Renal pelvis (tissue), 1 donor: ENCODE measurements at regions not wholly inside any gene's neighbourhood (a gene's known extent, or its start where the extent isn't known, plus 50 kb on each side); places are given as distances from the start of the nearest gene placed in this dataset.

ENCODE experiments used
- DNase-seq: peaks from one replicate; pipeline ENCODE4 v3.0.0-alpha.2; 2013

DNA sequence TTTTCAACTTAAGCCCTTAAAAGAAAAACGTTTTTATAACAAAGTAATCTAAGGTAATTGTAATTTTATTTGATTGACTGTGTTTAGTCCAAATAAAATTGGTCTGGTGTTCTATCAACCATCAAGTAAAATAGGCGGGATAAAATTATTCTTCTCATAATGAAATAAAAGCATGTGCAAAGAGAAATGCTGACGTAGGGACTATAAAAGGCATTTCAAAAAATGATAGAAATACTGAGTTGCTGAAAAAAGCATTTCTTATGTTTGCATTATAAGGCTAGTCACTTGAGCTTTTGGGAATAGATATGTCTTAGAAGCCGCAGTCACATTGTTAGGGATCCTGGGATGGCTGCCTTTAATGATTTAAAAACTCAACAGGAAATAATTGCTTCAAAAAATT lies 608.0 kb upstream of the JAG1 start:
- DNase-seq: no peak

- no peak for DNase-seq
Measured at GRCh38 chr20:11287126-11287525, 613.3 kb upstream of the JAG1 start.

- no peak for DNase-seq
Measured at GRCh38 chr20:11296221-11296620, 621.5 kb upstream of the BTBD3 start.

DNA sequence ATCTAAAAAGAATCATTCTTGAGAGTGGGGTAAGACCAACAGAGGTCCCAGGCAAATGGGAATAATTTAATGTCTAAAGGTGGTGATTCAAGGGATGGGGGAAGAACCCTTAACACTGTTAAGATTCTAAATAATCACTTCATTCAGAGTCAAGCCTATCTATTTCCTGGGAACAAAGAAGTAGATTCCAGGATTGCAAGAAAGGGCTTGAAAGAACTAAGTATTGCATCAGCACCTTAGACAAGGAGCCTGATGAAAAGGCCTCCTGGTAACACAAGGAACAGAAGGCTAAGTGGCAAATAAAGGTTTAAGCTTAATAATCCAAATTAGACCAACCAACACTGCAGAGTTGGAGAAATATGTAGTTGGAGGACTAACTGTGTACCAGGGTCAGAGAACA lies 620.7 kb upstream of the BTBD3 start:
- no peak for DNase-seq

- DNase-seq: no peak
Measured at GRCh38 chr20:11301699-11302098, 616.0 kb upstream of the BTBD3 start.

DNA sequence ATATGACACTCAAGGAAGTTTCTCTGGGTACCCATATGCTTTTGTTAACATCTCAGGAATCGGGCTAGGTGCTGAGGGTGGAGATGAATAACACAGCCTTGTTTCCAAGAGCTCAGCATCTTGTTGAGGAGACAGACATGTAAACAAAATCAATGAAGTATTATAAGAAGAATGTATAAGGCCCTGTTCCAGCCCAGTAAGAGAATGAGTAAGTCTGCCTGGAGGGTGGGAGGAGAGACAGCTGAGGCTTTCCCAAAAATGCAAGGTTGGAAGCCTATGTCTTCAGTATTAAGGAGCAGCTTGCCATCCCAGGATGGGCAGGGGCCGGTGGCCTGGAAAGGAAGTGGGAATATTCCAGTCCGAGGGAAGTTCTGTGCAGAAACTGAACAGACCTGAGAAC lies 615.3 kb upstream of the BTBD3 start:
- DNase-seq: no peak

DNA sequence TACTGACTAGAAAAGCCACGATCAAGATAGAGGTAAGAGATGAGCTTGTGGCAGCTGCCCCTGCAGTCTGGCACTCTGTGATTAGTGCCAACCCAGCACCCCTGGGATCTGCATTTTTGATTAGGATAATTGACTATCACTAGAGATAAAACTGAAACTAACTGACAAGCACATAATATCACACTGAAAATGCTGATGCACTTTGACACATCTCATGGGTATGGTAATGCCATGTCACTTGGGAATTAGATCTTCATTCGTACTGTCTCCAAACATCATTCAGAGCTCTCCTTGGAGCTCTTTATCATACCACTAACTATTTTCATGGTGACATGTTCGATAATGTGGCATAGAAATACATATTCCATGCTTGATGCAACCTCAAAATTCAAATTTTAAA lies 612.9 kb upstream of the BTBD3 start:
- no peak for DNase-seq

- DNase-seq: no peak
Measured at GRCh38 chr20:11305406-11305805, 612.3 kb upstream of the BTBD3 start.

DNA sequence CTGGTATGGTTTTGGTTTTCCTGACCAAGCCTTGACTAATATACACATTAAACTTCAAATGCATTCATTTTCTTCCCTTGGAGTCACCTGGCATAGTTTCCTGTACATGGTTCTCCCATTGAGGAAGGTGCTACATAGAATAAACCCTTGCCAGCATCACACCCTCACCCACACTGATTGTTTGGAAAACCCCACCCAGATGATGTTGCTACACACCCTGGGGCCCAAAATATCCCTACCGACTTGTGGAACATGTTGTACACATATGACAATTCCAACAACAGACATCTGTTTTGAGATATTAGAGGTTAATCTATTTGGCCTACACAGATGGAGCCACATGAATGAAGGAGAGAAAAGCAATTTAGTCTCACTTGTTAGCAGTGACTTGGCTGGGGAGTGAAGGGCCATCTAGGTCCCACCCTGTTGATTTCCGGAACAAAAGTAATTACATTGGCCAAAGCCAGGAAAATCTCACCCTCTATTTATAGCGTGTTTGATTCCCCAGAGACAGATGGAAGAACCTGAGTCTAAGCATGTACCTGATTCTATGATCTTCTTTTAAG lies 606.0 kb upstream of the BTBD3 start:
- DNase-seq: no peak

DNA sequence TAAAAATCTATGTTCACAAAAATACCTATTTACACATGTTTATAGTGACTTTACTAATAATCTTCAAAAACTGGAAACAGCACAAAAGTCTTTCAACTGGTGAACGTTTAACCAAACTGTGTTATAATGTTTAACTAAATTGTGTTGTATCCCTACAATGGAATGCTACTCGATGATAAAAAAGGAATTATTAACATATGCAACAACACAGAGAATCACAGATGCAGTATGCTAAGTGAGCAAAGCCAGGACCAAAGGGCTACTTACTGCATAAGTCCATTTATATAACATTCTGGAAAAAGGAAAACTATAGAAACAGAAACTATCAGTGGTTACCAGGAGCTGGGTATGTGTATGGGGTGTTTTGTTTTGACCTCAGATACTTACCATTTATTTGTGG lies 602.2 kb upstream of the BTBD3 start:
- DNase-seq: no peak

- DNase-seq: no peak
Measured at GRCh38 chr20:11316244-11316643, 601.4 kb upstream of the BTBD3 start.

- no peak for DNase-seq
Measured at GRCh38 chr20:11320033-11320432, 597.7 kb upstream of the BTBD3 start.

DNA sequence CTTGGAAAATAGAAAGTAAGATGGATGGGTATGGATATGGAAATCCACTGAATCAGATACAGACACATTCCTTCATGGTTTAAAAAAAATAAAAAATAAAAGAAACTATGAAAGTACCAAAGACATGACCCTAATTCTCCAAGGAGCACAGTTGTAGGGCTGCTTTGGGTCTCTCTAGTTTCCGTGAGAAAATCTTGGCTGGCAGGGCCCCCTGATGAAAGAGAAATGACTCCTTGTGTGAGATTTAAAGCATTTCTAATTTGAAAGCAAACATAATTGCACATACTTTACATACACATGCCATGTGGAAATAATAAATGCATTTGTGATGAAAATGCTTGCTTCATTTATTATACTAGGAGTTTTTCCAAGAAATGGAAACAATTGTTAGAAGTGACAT lies 593.9 kb upstream of the BTBD3 start:
- no peak for DNase-seq

- DNase-seq: no peak
Measured at GRCh38 chr20:11324990-11325389, 592.7 kb upstream of the BTBD3 start.

DNA sequence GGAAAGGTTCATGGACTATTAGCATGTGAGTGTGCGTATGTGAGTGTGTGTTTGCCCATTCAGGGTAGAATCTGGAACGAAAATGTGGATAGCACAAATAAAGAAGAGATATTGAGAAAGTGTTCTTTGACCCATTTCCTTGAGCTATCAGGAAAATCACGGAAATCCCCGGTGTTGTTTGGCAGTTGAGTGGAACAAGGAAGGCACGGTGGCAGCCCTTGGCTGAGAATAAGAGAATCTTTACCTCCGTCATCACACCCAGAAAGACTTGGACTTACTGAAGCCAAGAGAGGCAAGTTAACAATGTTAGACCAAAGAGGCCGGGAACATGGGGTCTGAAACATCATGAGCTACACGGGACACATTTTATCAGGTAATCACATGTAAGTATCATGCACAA lies 588.9 kb upstream of the BTBD3 start:
- DNase-seq: no peak

DNA sequence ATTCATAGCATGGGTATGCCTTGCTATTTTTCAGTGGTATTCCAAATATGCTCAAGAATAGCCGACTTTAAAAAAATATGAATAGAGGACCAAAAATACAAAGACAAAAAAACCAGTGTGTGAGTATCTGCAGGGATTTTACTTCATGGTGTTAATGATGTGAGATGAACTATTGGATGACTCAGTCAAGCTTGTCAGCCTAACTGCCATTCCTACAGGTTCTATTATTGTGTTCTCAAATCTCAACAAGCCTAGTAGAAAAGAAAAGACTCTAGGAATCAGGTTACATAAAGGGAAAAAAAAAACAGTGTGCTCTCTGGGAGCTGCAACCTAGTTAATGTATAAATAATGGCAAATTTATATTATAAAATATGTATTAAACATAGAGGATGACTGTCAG lies 588.4 kb upstream of the BTBD3 start:
- DNase-seq: peak; percentile 4

DNA sequence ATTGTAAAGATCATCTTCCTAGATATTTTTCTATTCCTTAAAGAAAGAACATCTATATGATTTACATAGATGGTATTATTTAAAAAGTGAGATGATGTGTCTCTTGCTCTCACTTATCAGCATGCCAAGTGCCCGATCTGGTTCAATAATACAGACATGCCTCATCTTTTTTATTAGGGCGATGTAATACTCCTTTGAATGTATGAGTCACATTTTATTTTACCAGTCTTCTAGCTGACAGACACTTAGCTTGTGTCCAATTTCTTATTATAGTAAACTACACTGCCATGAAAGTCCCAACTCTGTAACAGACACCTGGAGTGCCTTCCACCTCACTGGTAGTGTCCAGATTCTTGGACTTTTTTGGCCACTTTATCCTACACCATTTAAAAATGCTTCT lies 586.6 kb upstream of the BTBD3 start:
- no peak for DNase-seq

GRCh38 chr20:11332381-11332780 lies 585.3 kb upstream of the BTBD3 start:
- DNase-seq: no peak

DNA sequence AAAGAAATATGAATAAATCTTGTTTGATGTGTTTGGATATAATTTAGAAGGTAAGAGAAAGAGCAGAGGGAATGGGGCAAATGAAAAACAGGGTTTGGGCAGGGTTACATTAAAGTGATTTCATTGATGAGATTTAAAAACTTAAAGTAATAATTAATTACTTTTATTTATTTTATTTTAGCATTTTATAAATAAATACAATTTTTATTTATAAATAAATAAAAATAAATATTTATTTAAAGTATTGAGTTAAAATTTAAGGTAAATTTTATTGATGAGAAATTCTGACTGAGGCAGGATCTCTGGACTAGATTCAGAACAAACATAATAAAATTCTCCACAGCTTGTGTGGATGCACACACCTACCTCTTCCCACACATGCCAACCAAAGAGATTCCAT lies 584.1 kb upstream of the BTBD3 start:
- DNase-seq: no peak

DNA sequence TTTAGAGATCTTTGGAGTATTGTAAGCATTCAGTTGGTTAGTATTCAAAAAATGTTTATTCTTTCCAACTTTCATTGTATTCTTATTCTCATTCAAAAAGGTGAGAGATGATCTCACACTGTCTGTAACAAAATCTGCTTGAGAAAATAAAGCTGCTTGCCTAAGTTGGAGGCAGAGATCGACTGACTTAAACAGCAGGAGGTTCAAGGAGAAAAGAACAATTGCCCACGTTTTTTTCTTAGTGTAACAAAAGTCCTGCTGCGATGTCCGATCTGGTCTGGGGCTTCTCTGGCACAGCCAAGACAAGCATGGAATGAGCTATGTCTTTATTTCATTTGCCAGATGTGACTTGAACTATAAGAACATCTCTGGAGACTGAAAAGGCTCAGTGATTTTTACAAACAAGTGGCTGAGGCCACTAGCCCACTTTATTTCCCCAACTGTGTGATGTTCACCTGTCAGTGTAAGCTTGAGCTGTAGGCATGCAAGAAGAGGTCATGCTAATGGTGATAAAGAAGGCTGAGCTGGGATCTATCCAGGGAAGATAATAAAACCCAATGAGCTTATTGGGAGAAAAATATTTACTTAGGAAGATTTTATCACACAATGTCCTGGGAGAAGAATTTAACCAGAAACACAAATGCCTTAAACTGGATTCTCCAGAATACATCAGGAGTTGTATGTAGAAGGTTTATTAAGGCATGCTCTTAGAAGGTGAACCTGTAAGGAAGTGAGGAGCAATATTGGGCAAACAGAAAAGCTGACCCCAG lies 580.1 kb upstream of the BTBD3 start:
- DNase-seq: no peak

DNA sequence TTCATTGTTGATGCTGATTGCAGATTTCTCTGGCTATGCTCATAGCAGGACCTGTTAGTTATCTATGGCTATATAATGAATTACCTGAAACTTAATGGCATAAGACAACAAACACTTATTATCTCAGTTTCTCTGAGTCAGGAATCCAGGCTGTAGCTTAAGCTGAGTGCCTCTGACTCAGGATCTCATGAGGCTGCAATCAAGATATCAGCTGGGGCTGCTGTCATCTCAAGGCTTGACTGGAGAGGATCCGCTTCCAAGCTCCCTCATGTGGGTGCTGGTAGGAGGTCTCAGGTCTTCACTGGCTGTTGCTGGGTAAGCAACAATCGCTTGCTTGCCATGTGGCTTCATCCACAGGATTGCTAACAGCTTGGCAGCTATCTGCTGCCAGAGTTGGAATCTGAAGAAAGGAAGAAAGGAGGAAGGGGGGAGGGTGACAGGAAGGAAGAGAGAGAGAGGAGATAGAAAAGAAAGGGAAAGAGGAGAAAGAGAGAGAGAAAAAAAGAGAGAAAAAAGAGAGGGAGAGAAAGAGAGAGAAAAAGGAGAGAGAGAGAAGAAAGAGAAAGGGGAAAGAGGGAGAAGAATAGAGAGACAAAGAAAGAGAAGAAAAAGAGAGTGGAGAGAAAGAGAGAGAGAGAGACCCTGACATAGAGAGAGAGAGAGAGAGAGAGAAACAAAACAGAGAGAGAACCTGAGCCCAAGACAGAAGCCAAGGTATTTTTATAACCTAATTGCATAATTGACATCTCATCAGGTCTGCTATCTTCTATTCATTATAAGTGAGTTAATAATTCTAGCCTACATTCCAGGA lies 579.0 kb upstream of the BTBD3 start:
- DNase-seq: no peak

DNA sequence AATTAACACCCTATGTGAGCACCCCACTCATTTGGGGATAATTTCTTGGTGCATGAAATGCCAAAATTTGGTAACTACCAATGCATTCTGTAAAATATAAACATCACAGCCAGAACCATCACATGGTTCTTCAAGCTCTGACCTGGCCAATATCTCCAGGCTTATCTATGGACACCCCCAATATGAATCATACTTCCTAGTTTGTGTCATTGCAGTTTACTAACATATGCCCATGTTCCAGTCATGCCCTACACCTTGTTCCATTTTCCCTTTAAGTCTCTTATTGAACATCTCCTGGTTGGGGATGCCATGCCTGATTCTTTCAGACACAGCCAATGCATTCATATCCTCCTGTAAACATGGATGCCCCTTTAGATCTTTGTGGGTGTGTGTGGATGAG lies 572.8 kb upstream of the BTBD3 start:
- no peak for DNase-seq

DNA sequence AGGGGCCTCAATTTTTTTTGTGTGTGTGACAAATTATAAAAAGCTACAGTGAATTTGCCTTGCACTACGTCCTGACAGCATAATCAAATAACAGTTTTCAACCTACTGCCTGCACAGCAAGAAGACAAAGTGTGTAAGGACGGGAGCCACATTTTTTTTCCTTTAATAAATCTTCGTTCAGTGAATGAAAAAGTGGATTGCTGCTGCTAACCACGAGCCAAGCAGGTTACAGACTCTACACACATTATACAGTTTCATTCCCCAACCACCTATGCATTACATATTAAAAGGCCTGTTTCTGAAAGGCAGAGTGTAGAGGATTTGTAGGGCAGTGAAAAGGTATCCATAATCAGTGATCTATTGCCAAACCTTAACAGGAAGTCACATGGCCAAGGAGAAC lies 570.0 kb upstream of the BTBD3 start:
- no peak for DNase-seq
